ENCODE measurements at regions not wholly inside any gene's neighbourhood (a gene's known extent, or its start where the extent isn't known, plus 50 kb on each side); places are given as distances from the start of the nearest gene placed in this dataset.
"Not testable (repeated sequence)": the region's sequence is repeated elsewhere in the genome, so short reads cannot be mapped to it uniquely, and the experiment has no call there.

GRCh38 chr12:14075797-14076393 is 94.5 kb upstream of the GRIN2B start:
- H3K9ac ChIP-seq (ENCODE audit: low read depth in 2 of 2, low read length in 2 of 2) = no peak overlapping the region
- TF ChIP-seq CTCF (IDR thresholded peaks at IDR 0.05) = no peak

GRCh38 chr12:14076538-14076937 is 95.1 kb upstream of the GRIN2B start:
- no peak overlapping the region for H3K27ac ChIP-seq

More at GRCh38 chr12:14075797-14076393, 94.5 kb upstream of the GRIN2B start:
- no peaks in the 10 kb centered on the region for H3K36me3 ChIP-seq
- no peak overlapping the region for H3K4me3 ChIP-seq
- no peaks in the 10 kb centered on the region for H3K4me1 ChIP-seq
- no peaks in the 10 kb centered on the region for H3K9me3 ChIP-seq
- H3K27ac ChIP-seq = no peak overlapping the region
- no peaks in the 10 kb centered on the region for H3K27me3 ChIP-seq
- intact Hi-C loops (cut with DNase I) = no loop called here
- no peak for DNase-seq

GRCh38 chr12:14086838-14087237 is 105.4 kb upstream of the GRIN2B start:
- TF ChIP-seq CTCF (IDR thresholded peaks at IDR 0.05) = no peak
- Histone ChIP-seq H3K9me3 (no peaks in the 10 kb centered on the region), H3K4me3 (no peak overlapping the region), H3K27me3 (no peaks in the 10 kb centered on the region), H3K9ac (ENCODE audit: low read depth in 2 of 2, low read length in 2 of 2) (no peak overlapping the region), H3K27ac (no peak overlapping the region), H3K36me3 (no peaks in the 10 kb centered on the region), H3K4me1 (no peaks in the 10 kb centered on the region)
- intact Hi-C loops (cut with DNase I) = no loop called here
- DNase-seq = no peak

More at GRCh38 chr12:14076538-14076937, 95.1 kb upstream of the GRIN2B start:
- Histone ChIP-seq H3K9me3 (no peaks in the 10 kb centered on the region), H3K27me3 (no peaks in the 10 kb centered on the region), H3K36me3 (no peaks in the 10 kb centered on the region), H3K9ac (ENCODE audit: low read depth in 2 of 2, low read length in 2 of 2) (no peak overlapping the region), H3K4me3 (no peak overlapping the region), H3K4me1 (no peaks in the 10 kb centered on the region)
- no peak for TF ChIP-seq CTCF (IDR thresholded peaks at IDR 0.05)
- no peak for DNase-seq
- intact Hi-C loops (cut with DNase I) = no loop called here

GRCh38 chr12:14099994-14100393 is 118.6 kb upstream of the GRIN2B start:
- H3K9ac ChIP-seq (ENCODE audit: low read depth in 2 of 2, low read length in 2 of 2) = no peak overlapping the region
- H3K9me3 ChIP-seq = no peaks in the 10 kb centered on the region
- no peak for DNase-seq
- H3K27me3 ChIP-seq = no peaks in the 10 kb centered on the region
- intact Hi-C loops (cut with DNase I) = no loop called here
- no peaks in the 10 kb centered on the region for H3K4me1 ChIP-seq
- H3K36me3 ChIP-seq = no peaks in the 10 kb centered on the region
- no peak overlapping the region for H3K27ac ChIP-seq
- no peak overlapping the region for H3K4me3 ChIP-seq
- TF ChIP-seq CTCF (IDR thresholded peaks at IDR 0.05) = no peak

- H3K4me3 ChIP-seq; H3K27me3 ChIP-seq; H3K9me3 ChIP-seq; H3K27ac ChIP-seq; H3K36me3 ChIP-seq; H3K4me1 ChIP-seq; DNase-seq; intact Hi-C loops (cut with DNase I); H3K9ac ChIP-seq (ENCODE audit: low read depth in 2 of 2, low read length in 2 of 2): not testable (repeated sequence)
These were observed 120.2 kb upstream of the GRIN2B start for GRCh38 chr12:14101556-14101955.

GRCh38 chr12:14111230-14111865 is 129.9 kb upstream of the GRIN2B start:
- no peak for TF ChIP-seq CTCF (IDR thresholded peaks at IDR 0.05)
- no peak overlapping the region for H3K27ac ChIP-seq
- no peaks in the 10 kb centered on the region for H3K27me3 ChIP-seq
- intact Hi-C loops (cut with DNase I) = no loop called here
- DNase-seq = no peak
- no peak overlapping the region for H3K4me3 ChIP-seq
- no peak overlapping the region for H3K9ac ChIP-seq (ENCODE audit: low read depth in 2 of 2, low read length in 2 of 2)
- no peaks in the 10 kb centered on the region for H3K4me1 ChIP-seq
- no peaks in the 10 kb centered on the region for H3K36me3 ChIP-seq
- H3K9me3 ChIP-seq = no peaks in the 10 kb centered on the region
